ENCODE measurements at regions not wholly inside any gene's neighbourhood (a gene's known extent, or its start where the extent isn't known, plus 50 kb on each side); places are given as distances from the start of the nearest gene placed in this dataset.

- no peak for TF ChIP-seq CTCF (IDR thresholded peaks at IDR 0.05 in 2 of 3, conservative IDR thresholded peaks at IDR 0.05 in 1 of 3; ENCODE audit: borderline replicate concordance in 1 of 3, insufficient read depth in 1 of 3, low read depth in 2 of 3, low read length in 2 of 3)
- TF ChIP-seq REST (IDR thresholded peaks at IDR 0.05; ENCODE audit: low read depth), result no peak
- TF ChIP-seq EZH2phosphoT487 (IDR thresholded peaks at IDR 0.05; ENCODE audit: borderline replicate concordance), result no peak
- no peak for TF ChIP-seq RAD21 (IDR thresholded peaks at IDR 0.05; ENCODE audit: low read depth)
- TF ChIP-seq ZNF274 (IDR thresholded peaks at IDR 0.05; ENCODE audit: low read depth, low read length), result no peak
- TF ChIP-seq JUND (IDR thresholded peaks at IDR 0.05), result no peak
- no peak for TF ChIP-seq MAX (IDR thresholded peaks at IDR 0.05)
- TF ChIP-seq POLR2A (IDR thresholded peaks at IDR 0.05; ENCODE audit: borderline replicate concordance, extremely low read depth, insufficient read depth, insufficient read length), result no peak
- TF ChIP-seq EGR1 (IDR thresholded peaks at IDR 0.05; ENCODE audit: low read depth), result no peak
- no peak for TF ChIP-seq SRF (IDR thresholded peaks at IDR 0.05; ENCODE audit: low read depth)
- no peak for TF ChIP-seq SIN3A (IDR thresholded peaks at IDR 0.05; ENCODE audit: low read depth)
- no peak for TF ChIP-seq POLR2AphosphoS5 (IDR thresholded peaks at IDR 0.05; ENCODE audit: low read depth, low read length)
These were observed 113.2 kb upstream of the INHBA start for GRCh38 chr7:41816111-41816510.
